ENCODE measurements at regions not wholly inside any gene's neighbourhood (a gene's known extent, or its start where the extent isn't known, plus 50 kb on each side); places are given as distances from the start of the nearest gene placed in this dataset.

DNA sequence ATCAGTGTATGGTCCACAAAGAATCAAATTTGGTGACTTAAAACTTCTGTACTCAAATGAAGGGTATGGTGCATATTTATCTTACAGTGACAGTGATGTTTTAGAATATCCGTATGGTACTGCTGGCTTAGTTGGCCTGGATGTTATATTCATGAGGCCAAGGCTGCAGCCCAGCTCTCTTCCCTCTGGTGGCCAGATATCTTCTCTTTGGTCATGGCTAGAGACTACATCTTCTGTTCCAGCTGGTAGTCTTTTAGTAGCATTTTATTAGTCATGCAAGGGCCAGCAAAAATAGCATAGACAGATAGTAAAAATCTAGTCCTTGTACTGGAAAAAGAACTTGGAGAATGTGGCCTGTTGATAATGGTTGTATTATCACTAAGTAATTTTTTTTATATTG lies 124.0 kb upstream of the ROPN1 start:
- no peak for ATAC-seq
- no peak overlapping the region for H3K4me3 Mint-ChIP-seq
- no peak for DNase-seq (ENCODE audit: low spot score in 2 of 2)
- H3K9me3 Mint-ChIP-seq, result no peaks in the 10 kb centered on the region
- H3K36me3 Mint-ChIP-seq, result no peaks in the 10 kb centered on the region
- no peaks in the 10 kb centered on the region for H3K4me1 Mint-ChIP-seq
- H3K27ac Mint-ChIP-seq, result no peak overlapping the region

DNA sequence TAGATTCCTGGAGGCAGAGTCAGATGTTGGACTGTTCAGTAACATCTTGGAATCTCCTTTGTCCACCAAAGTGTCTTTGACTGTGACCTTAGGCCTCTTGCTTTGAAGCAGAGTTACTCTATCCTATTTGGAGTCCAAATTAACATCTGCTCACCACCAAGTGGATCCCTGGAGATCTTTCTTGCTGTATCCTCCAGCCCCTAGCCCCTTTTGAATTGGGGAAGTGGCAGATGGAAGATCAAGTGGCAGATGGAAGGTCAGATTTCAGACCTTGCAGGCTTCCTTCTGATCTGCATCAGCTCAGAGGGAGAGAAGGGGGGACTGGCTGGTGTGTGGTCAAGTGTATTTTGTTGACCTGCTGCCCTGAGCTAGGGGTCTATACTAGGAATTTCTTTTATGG lies 125.0 kb upstream of the ROPN1 start:
- Mint-ChIP-seq H3K9me3 (no peaks in the 10 kb centered on the region), H3K4me3 (no peak overlapping the region), H3K4me1 (no peaks in the 10 kb centered on the region), H3K27ac (no peak overlapping the region), H3K36me3 (no peaks in the 10 kb centered on the region)
- no peak for DNase-seq (ENCODE audit: low spot score in 2 of 2)
- no peak for ATAC-seq

DNA sequence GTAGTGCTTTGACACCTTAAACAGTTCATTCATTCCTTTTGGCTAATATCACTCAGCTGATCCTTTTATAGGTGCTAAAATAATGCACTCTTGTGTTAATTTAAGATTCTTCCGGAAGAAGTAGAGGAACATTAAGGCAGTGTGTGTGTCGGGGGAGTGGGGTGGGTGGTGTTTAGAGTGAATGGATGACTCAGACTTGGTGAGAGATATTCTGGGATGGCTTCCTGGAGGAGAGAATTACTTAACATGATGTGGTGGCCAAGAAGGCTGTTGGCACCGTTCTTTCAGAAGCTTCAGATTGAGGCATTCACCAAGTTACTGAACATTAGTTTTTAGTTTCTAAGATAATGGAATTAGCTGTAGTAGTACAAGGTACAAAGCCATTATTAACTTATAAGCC lies 125.6 kb upstream of the ROPN1 start:
- DNase-seq (ENCODE audit: low spot score in 2 of 2) (no peak), ATAC-seq (no peak)
- no peak overlapping the region for H3K27ac Mint-ChIP-seq
- no peak overlapping the region for H3K4me3 Mint-ChIP-seq
- no peaks in the 10 kb centered on the region for H3K9me3 Mint-ChIP-seq
- H3K36me3 Mint-ChIP-seq, result no peaks in the 10 kb centered on the region
- H3K4me1 Mint-ChIP-seq, result no peaks in the 10 kb centered on the region

DNA sequence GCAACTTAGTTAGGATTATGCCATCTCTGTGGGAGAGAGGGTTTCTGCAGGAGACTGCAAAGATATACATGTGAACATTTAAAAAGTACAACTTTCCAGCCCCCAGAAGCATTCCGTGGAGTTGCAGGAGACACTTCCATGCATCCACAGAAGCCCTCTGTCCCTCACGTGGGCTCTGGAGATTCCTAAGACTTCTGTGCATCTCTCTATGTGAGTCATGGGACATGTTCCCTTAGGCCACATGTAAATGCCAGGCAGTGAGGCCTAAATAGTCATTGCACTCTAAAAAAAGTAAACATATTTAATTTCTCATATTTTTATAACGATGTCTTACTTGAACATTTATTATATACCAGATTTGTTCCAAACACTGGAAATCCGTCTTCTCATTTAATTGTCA lies 126.5 kb upstream of the ROPN1 start:
- no peaks in the 10 kb centered on the region for H3K4me1 Mint-ChIP-seq
- no peak overlapping the region for H3K4me3 Mint-ChIP-seq
- ATAC-seq (no peak), DNase-seq (ENCODE audit: low spot score in 2 of 2) (no peak)
- H3K27ac Mint-ChIP-seq, result no peak overlapping the region
- no peaks in the 10 kb centered on the region for H3K9me3 Mint-ChIP-seq
- H3K36me3 Mint-ChIP-seq, result no peaks in the 10 kb centered on the region

DNA sequence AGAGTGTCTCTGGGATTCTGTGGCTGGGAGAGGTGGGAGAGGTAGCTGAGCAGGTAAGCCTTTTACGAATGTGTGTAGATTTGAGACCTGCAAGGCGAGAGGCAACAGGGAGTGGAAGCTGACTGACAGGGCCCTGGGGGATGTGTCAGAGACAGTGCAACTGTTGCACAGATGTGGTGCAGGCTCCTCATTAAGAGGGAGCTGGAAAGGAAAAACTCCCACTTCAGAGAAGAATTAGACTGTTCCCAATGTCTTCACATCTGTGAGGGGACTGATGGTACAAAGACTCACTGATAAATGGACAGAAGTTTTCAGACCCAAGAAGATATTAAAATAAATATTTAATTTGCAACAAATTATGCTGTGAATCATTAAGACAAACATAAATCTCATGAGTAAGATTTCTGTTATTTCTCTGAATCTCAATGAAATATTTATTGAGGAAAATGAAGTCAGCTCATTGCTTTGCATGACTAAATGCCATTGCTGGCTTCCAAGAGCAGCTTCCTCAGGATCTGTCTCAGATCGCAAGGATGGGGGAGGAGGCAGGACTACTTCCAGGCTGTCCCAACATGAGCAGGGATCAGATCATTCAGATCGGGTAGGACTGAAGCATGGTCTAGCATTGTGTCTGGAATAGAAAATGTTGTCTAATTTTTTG lies 127.3 kb upstream of the ROPN1 start:
- Mint-ChIP-seq H3K4me3 (no peak overlapping the region), H3K27ac (no peak overlapping the region), H3K9me3 (no peaks in the 10 kb centered on the region), H3K36me3 (no peaks in the 10 kb centered on the region), H3K4me1 (no peaks in the 10 kb centered on the region)
- no peak for ATAC-seq
- no peak for DNase-seq (ENCODE audit: low spot score in 2 of 2)

DNA sequence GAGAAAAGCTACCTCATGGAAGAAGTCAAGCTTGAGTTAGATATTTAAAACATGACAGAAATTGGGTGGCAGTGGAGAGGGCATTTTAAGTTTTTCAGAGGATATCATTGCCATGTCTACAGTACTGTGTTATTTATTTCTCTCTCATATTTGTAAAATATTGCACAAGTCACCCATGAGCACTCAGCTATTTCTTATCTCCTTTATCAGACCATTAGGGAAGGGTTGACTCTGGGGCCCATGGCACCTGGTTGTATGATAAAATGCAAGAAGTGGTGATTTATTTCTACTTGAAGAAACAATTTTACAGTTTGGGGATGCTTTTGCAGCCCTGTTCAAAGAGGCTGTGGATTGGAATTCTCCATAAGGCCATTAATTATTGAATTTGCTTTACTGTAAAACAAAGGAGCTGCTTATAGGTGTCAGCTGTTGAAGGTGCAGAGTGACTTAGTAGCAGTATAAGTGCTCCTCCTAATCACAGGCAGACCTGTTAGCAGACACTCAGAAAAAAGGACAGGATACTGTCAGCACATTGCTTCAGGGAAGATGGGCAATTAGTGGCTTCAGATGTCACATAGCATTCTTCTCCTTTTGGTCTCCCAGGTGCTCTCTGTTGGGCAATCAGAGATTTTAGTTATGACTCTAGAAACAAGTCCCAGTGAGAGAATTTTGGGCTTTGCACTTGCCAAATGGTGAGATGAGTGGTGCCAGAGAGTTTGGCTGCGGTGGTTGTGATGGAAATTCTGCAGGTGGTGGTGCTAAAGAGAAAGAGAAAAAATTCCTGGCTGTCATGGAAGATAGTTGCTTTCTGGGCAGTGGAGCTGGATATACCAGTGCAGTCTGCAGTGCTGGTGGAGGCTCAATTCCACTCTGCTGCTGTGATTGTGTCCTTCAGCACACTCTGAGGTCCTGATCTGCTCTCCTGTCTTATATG lies 129.7 kb upstream of the ROPN1 start:
- Mint-ChIP-seq H3K9me3 (no peaks in the 10 kb centered on the region), H3K4me1 (no peaks in the 10 kb centered on the region), H3K36me3 (no peaks in the 10 kb centered on the region), H3K4me3 (no peak overlapping the region), H3K27ac (no peak overlapping the region)
- DNase-seq (ENCODE audit: low spot score in 2 of 2), result no peak
- no peak for ATAC-seq

DNA sequence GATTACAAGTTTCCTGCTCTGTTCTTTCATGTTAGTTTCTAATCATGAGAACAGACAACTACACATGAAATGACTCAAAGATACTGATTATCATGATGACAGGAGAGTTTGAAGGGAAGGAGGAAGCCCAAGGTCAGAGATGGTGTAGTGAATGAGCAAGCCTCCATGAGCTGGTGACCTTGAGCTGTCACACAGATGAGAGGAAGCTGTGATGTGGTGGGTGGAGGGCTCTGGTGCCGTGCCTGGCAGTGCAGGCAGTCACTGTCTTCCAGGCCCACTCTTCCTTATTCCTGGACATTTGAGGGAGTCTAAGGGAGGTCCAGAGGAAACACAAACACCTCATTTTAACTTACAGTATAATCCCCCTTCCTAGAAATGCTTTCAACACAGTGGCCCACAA lies 133.4 kb upstream of the ROPN1 start:
- H3K4me1 Mint-ChIP-seq, result no peaks in the 10 kb centered on the region
- no peaks in the 10 kb centered on the region for H3K9me3 Mint-ChIP-seq

DNA sequence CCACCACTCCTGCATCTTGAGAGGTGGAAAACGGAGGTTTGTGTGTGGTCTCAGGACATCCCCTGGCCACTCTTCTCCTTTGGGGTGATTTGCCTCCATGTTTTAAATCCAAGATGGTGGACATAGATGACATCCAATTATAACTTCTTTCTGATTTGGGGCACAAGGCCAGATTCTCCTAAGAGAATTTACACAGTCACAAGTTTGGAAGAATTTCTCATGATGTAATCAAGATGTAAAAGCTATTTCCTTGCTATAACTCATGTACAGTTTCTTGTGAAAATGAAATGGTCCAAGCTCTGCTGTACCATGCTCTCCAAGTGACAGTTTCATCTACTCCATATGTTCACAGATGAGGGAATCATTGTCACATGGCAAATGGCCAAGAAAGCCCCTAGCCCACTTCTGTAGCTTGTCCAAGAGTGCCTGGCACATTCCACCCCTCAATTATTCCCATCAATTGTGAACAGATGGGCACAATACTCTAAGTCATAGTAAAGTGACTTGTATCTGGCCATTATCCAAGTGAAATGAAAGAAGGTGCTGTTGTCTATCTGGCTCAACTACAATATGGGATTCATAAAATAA lies 134.6 kb upstream of the ROPN1 start:
- Mint-ChIP-seq H3K4me3 (no peak overlapping the region), H3K36me3 (no peaks in the 10 kb centered on the region), H3K27ac (no peak overlapping the region), H3K9me3 (no peaks in the 10 kb centered on the region), H3K4me1 (no peaks in the 10 kb centered on the region)
- no peak for DNase-seq (ENCODE audit: low spot score in 2 of 2)
- ATAC-seq, result no peak

More for the DNA sequence above, 133.4 kb upstream of the ROPN1 start:
- DNase-seq (ENCODE audit: low spot score in 2 of 2), result no peak
- H3K36me3 Mint-ChIP-seq, result no peaks in the 10 kb centered on the region
- H3K4me3 Mint-ChIP-seq, result no peak overlapping the region
- ATAC-seq, result peak; percentile 11
- no peak overlapping the region for H3K27ac Mint-ChIP-seq

DNA sequence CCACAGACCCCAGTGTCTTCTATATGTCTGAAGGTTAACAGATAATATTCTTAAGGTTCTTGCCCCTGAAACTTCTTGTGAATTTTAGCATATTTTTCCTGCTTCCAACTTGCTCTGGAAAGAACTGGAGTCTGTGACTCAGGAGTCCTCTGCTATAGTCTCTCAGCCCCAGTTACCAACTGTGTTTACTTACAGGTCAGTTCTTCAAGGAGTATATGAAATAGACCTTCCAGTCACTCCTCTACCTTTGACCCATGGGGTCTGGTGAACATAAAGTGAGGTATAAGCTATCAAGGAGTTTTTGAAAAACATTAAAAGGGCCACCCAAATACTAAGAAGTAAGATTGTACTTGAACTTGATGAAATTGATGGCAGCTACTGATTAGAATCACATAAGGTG lies 139.2 kb upstream of the ROPN1 start:
- no peaks in the 10 kb centered on the region for H3K9me3 Mint-ChIP-seq
- no peaks in the 10 kb centered on the region for H3K4me1 Mint-ChIP-seq
- DNase-seq (ENCODE audit: low spot score in 2 of 2), result no peak
- H3K36me3 Mint-ChIP-seq, result no peaks in the 10 kb centered on the region
- H3K4me3 Mint-ChIP-seq, result no peak overlapping the region
- H3K27ac Mint-ChIP-seq, result no peak overlapping the region
- no peak for ATAC-seq

DNA sequence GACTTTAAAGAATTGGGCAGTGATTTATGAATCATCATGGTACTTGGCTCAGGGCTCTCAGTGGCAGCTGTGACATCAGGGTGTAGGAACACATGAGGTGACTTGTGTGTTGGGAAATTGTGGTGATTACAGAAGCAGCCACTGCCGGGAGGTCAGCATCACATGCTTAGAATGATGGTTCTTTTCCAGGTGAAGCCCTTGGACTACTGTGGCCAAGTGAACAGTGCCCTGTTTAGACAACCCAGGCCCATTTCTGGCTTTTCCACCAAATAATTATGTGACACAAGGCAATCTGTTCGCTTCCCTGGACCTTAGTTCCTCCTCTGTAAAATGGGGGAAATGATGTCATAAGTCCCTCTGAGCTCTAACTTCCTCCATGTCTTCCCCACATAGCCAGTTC lies 139.7 kb upstream of the ROPN1 start:
- H3K27ac Mint-ChIP-seq, result no peak overlapping the region
- H3K36me3 Mint-ChIP-seq, result no peaks in the 10 kb centered on the region
- no peaks in the 10 kb centered on the region for H3K4me1 Mint-ChIP-seq
- no peak for DNase-seq (ENCODE audit: low spot score in 2 of 2)
- no peak overlapping the region for H3K4me3 Mint-ChIP-seq
- ATAC-seq, result no peak
- no peaks in the 10 kb centered on the region for H3K9me3 Mint-ChIP-seq

DNA sequence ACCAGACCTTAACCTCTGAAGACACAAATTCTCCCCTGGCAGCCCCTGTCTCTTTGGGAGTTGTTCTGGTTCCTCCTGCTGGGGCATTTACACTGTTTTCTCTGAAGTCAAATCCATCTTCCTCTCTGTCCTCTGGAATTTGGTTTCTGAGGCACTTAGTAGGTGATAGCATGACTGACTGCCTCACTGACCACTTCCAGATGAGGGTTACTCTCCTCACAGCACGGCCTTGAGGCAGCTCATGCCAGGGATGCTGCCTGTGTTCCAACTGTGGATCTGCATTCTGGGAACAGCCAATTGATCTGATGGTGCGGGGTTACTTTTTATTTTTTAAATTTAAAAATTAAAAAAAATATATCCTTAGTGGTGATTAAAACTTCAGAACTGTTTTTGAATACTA lies 140.9 kb upstream of the ROPN1 start:
- no peak overlapping the region for H3K4me3 Mint-ChIP-seq
- ATAC-seq (no peak), DNase-seq (ENCODE audit: low spot score in 2 of 2) (no peak)
- H3K9me3 Mint-ChIP-seq, result no peaks in the 10 kb centered on the region
- no peaks in the 10 kb centered on the region for H3K4me1 Mint-ChIP-seq
- H3K27ac Mint-ChIP-seq, result no peak overlapping the region
- H3K36me3 Mint-ChIP-seq, result no peaks in the 10 kb centered on the region

DNA sequence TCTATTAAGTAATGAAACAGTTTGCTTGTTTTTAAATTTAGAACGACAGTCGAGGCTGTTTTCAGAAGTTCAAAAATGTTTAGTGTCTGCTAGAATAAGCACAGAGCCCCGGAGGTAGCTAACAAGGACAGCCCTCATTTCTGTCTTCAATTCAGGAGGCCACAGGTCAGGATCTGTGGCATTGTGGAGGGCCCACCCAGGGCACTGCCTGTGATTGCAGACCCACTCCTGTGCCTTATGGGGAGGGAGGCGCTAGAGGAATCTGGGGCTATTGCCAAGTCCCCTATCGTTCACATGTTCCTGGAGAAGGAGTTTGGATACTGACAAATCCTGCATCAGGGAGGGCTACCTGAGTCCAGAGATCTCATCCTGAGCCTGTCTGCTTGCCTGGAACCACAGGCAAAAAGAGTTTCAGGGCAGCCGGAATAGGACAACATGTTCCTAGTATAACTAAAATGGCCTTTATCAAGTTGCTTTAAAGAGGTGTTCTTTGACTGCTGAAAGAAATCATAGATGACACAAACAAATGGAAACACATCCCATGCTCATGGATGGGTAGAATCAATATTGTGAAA lies 141.5 kb upstream of the ROPN1 start:
- no peaks in the 10 kb centered on the region for H3K9me3 Mint-ChIP-seq
- H3K4me1 Mint-ChIP-seq, result no peaks in the 10 kb centered on the region
- no peaks in the 10 kb centered on the region for H3K36me3 Mint-ChIP-seq
- H3K27ac Mint-ChIP-seq, result no peak overlapping the region
- ATAC-seq (no peak), DNase-seq (ENCODE audit: low spot score in 2 of 2) (no peak)
- no peak overlapping the region for H3K4me3 Mint-ChIP-seq

DNA sequence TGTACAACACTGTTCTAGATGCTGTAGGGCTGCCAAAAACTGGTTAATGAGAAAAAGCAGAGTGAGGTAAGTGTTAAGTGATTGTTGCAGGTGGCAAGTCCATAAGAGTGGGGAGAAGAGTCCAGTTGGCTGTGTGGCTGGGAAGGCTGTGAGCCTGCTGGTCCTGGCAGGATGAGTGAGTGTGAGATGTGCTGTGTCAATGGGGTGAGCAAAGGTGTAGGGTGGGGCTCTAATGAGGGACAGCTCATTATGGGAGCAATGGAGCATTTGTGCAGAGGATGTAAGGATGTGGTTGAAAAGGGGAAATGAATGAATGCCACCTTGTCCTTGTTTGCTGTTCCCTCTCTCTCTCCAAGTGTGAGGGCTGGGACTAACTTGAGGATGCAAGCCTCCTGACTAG lies 145.3 kb upstream of the ROPN1 start:
- no peak for DNase-seq (ENCODE audit: low spot score in 2 of 2)
- H3K4me3 Mint-ChIP-seq, result no peak overlapping the region
- no peaks in the 10 kb centered on the region for H3K4me1 Mint-ChIP-seq
- H3K9me3 Mint-ChIP-seq, result no peaks in the 10 kb centered on the region
- H3K27ac Mint-ChIP-seq, result no peak overlapping the region
- no peaks in the 10 kb centered on the region for H3K36me3 Mint-ChIP-seq
- no peak for ATAC-seq

DNA sequence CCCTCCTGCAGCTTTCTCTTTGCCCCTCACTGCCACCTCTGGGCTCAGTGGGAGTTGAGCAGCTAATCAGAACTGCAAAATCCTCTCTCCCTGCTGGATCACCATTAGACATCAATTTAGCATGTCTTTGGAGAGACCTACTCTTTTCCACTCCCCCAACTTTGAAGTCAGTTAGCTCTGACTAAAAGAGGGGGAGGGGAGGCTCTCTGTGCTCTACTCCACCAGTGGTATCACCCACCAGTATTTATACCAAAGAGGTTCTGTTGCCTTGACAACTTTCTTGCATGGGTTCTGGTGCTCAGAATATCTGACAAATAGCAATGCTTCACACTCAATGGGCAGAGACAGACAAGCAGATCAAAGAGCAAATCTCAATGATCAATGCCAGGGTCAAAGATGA lies 146.2 kb upstream of the ROPN1 start:
- DNase-seq (ENCODE audit: low spot score in 2 of 2) (no peak), ATAC-seq (no peak)
- H3K9me3 Mint-ChIP-seq, result no peaks in the 10 kb centered on the region
- no peak overlapping the region for H3K27ac Mint-ChIP-seq
- H3K36me3 Mint-ChIP-seq, result no peaks in the 10 kb centered on the region
- no peak overlapping the region for H3K4me3 Mint-ChIP-seq
- H3K4me1 Mint-ChIP-seq, result no peaks in the 10 kb centered on the region

DNA sequence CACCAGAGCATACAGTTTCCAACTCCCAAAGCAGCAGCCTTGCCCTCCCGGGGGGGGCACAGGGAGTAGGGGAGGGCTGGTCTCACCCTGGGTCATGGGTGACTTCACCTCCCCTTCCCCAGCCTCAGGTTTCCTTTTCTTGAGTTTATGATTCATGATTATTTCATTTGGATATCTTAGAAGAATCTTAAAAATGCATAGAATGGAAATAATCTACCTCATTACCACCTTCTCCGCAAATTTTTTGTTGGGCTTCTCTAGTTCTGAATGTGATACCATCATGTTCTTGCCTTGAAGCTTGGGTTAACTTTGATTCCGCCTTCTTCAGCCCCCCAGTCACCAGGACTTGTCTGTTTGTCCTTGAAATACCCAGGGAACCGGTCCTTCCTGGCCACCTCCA lies 148.8 kb upstream of the ROPN1 start:
- no peak overlapping the region for H3K4me3 Mint-ChIP-seq
- no peaks in the 10 kb centered on the region for H3K36me3 Mint-ChIP-seq

More for the DNA sequence above, 148.8 kb upstream of the ROPN1 start:
- Mint-ChIP-seq H3K9me3 (no peaks in the 10 kb centered on the region), H3K4me1 (no peaks in the 10 kb centered on the region), H3K27ac (no peak overlapping the region)
- DNase-seq (ENCODE audit: low spot score in 2 of 2) (no peak), ATAC-seq (no peak)

Data from stimulated activated effector memory CD8-positive, alpha-beta T cell treated with anti-CD3 and anti-CD28 coated beads, Interleukin-12 subunit alpha, Interleukin-12 subunit beta, amount 100 ng/mL, for 72 hours (primary cell).